ENCODE measurements at regions not wholly inside any gene's neighbourhood (a gene's known extent, or its start where the extent isn't known, plus 50 kb on each side); places are given as distances from the start of the nearest gene placed in this dataset.

- no peak for DNase-seq (ENCODE audit: low read depth, low spot score)
Measured at GRCh38 chr10:29857843-29858701, 201.3 kb downstream of the JCAD start.

- DNase-seq (ENCODE audit: low read depth, low spot score) = no peak
Measured at GRCh38 chr10:29856295-29856694, 203.1 kb downstream of the JCAD start.

GRCh38 chr10:29853913-29854312, 205.5 kb downstream of the JCAD start:
- DNase-seq (ENCODE audit: low read depth, low spot score) = no peak

GRCh38 chr10:29851241-29851640, 208.1 kb downstream of the JCAD start:
- DNase-seq (ENCODE audit: low read depth, low spot score) = no peak

GRCh38 chr10:29850371-29850770, 209.0 kb downstream of the JCAD start:
- no peak for DNase-seq (ENCODE audit: low read depth, low spot score)

GRCh38 chr10:29849886-29850285, 209.5 kb downstream of the JCAD start:
- no peak for DNase-seq (ENCODE audit: low read depth, low spot score)

GRCh38 chr10:29849126-29849833, 210.1 kb downstream of the JCAD start:
- no peak for DNase-seq (ENCODE audit: low read depth, low spot score)

GRCh38 chr10:29846881-29847280, 212.1 kb upstream of the SVIL start:
- DNase-seq (ENCODE audit: low read depth, low spot score) = no peak

GRCh38 chr10:29845166-29845565, 210.4 kb upstream of the SVIL start:
- DNase-seq (ENCODE audit: low read depth, low spot score) = no peak

- no peak for DNase-seq (ENCODE audit: low read depth, low spot score)
Measured at GRCh38 chr10:29843143-29843542, 208.4 kb upstream of the SVIL start.

- DNase-seq (ENCODE audit: low read depth, low spot score) = no peak
Measured at GRCh38 chr10:29841724-29842649, 207.2 kb upstream of the SVIL start.

- no peak for DNase-seq (ENCODE audit: low read depth, low spot score)
Measured at GRCh38 chr10:29840516-29841276, 205.9 kb upstream of the SVIL start.

- no peak for DNase-seq (ENCODE audit: low read depth, low spot score)
Measured at GRCh38 chr10:29839826-29840515, 205.2 kb upstream of the SVIL start.

- DNase-seq (ENCODE audit: low read depth, low spot score) = no peak
Measured at GRCh38 chr10:29838539-29838938, 203.8 kb upstream of the SVIL start.

- no peak for DNase-seq (ENCODE audit: low read depth, low spot score)
Measured at GRCh38 chr10:29837586-29837985, 202.8 kb upstream of the SVIL start.

GRCh38 chr10:29836396-29836795, 201.6 kb upstream of the SVIL start:
- DNase-seq (ENCODE audit: low read depth, low spot score) = no peak

- no peak for DNase-seq (ENCODE audit: low read depth, low spot score)
Measured at GRCh38 chr10:29835055-29835454, 200.3 kb upstream of the SVIL start.

- no peak for DNase-seq (ENCODE audit: low read depth, low spot score)
Measured at GRCh38 chr10:29830531-29831512, 196.1 kb upstream of the SVIL start.

GRCh38 chr10:29829776-29830175, 195.0 kb upstream of the SVIL start:
- DNase-seq (ENCODE audit: low read depth, low spot score) = no peak

Data from iPS DF 19.7 (cell line).